ENCODE measurements at regions not wholly inside any gene's neighbourhood (a gene's known extent, or its start where the extent isn't known, plus 50 kb on each side); places are given as distances from the start of the nearest gene placed in this dataset.

DNA sequence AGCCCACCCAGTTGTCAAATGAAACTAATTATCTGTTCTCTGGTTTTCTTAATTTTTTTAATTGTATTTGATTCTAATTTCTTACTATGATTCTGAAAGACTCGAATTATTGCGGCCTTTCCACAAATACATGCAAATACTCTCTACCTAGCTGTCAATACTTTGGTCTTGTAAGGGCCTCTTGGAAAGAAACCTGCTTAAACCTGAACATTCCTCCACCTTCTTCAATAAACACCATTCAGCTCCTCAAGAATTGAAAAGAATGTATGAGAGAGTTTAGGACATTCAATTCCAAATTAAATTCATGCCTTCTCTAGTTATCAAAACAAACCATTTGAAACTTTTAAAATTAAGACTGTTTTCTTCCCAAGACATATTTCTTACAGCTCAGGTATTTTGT, 385.9 kb upstream of the NOCT start:
- TF ChIP-seq, protein P1, sequence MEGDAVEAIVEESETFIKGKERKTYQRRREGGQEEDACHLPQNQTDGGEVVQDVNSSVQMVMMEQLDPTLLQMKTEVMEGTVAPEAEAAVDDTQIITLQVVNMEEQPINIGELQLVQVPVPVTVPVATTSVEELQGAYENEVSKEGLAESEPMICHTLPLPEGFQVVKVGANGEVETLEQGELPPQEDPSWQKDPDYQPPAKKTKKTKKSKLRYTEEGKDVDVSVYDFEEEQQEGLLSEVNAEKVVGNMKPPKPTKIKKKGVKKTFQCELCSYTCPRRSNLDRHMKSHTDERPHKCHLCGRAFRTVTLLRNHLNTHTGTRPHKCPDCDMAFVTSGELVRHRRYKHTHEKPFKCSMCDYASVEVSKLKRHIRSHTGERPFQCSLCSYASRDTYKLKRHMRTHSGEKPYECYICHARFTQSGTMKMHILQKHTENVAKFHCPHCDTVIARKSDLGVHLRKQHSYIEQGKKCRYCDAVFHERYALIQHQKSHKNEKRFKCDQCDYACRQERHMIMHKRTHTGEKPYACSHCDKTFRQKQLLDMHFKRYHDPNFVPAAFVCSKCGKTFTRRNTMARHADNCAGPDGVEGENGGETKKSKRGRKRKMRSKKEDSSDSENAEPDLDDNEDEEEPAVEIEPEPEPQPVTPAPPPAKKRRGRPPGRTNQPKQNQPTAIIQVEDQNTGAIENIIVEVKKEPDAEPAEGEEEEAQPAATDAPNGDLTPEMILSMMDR (IDR thresholded peaks at IDR 0.05; ENCODE audit: low read depth, low read length), result no peak
- no peak for TF ChIP-seq POLR2A (IDR thresholded peaks at IDR 0.05; ENCODE audit: extremely low read depth, insufficient read length)
- no peak for TF ChIP-seq MYC (IDR thresholded peaks at IDR 0.05; ENCODE audit: low read depth, low read length)
- TF ChIP-seq, protein P2, sequence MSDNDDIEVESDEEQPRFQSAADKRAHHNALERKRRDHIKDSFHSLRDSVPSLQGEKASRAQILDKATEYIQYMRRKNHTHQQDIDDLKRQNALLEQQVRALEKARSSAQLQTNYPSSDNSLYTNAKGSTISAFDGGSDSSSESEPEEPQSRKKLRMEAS (IDR thresholded peaks at IDR 0.05; ENCODE audit: low read depth, low read length), result no peak
